Thyroid gland (tissue), 4 donors: ENCODE measurements at regions not wholly inside any gene's neighbourhood (a gene's known extent, or its start where the extent isn't known, plus 50 kb on each side); places are given as distances from the start of the nearest gene placed in this dataset.

ENCODE experiments used
- CTCF ChIP-seq, 6 experiments: fragments of 200-600 bp in 3 of 6; fragments of 450-650 bp in 3 of 6; sonication (generic) in 3 of 6; IDR thresholded peaks; one replicate each; pipeline ENCODE4 v1.5.1; 2016 to 2019; ENCODE audit warnings: antibody characterized with exemption in 6 of 6, mild to moderate bottlenecking in 2 of 6, inconsistent platforms in 1 of 6, moderate library complexity in 1 of 6
- POLR2A ChIP-seq, 2 donors: fragments of 450-650 bp; IDR thresholded peaks; one replicate each; pipeline ENCODE4 v1.6.1; 2017; ENCODE audit warnings: antibody characterized with exemption in 2 of 2, mild to moderate bottlenecking in 2 of 2, moderate library complexity in 1 of 2

DNA sequence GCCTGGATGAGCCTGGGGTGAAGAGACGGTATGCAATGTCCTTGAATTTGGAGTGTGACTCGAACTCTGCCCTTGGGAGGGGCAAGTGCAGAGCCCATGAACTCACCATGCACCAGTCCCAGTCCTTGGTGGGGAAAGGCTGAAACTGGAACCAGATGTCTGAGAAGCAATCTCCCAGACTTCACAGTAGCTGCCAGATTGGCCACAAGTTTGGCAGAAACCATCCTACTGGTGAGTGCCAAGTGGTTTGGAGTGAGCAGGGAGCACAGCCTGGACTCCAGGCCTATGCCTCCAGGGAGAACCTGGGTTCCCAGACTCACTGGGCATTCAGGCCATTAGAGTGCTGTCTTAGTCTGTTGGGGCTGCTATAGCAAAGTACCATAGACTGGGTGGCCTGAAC is 99.6 kb upstream of the LYZL1 start:
- TF ChIP-seq POLR2A (IDR thresholded peaks at IDR 0.05) = no peak
- TF ChIP-seq CTCF (IDR thresholded peaks at IDR 0.05) = no peak
